ENCODE measurements at regions not wholly inside any gene's neighbourhood (a gene's known extent, or its start where the extent isn't known, plus 50 kb on each side); places are given as distances from the start of the nearest gene placed in this dataset.

DNA sequence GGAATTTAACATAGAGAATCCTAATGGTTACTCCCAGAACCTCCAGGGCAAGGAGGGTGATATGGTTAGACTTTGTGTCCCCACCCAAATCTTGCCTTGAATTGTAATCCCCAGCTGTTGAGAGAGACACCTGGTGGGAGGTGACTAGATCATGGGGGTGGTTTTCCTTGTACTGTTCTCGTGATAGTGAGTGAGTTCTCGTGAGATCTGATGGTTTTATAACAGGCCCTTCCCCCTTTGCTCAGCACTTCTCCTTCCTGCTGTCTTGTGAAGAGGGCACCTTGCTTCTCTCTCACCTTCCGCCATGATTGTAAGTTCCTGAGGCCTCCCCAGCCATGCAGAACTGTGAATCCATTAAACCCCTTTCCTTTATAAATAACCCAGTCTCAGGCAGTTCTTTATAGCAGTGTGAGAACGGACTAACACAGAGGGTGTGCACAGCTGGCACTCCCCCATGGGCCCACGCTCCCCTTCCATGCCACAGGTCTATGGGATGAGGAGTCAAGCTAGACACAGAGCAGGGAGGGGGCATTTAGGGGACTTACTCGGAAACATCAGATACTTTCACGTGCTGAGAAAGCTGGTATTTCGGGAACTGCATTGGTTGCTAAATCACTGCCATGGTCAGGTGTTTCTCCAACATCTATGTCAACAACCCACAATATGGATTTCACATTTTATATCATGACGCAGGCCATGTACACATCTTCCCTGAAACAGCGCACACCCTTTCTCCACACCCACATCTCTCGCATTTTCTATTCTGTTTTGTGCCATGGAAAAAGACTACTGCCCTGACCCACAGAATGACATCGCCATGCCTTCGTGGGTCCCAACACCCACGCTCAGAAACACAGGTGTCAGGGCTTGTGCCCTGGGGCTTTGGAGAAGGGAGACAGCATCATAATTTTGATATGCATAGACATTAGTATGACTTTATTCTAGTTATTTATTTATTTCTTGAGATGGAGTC, 199.1 kb upstream of the GSE1 start:
- Mint-ChIP-seq H3K27me3 (no peaks in the 10 kb centered on the region), H3K9me3 (peaks cover 3% of the 10 kb centered on the region), H3K27ac (peak overlapping the region; percentile 63), H3K36me3 (ENCODE audit: low read depth) (no peaks in the 10 kb centered on the region), H3K4me1 (ENCODE audit: low read depth) (peaks cover 18% of the 10 kb centered on the region), H3K4me3 (no peak overlapping the region)

- Mint-ChIP-seq H3K9me3 (peaks cover 3% of the 10 kb centered on the region), H3K27me3 (no peaks in the 10 kb centered on the region), H3K27ac (no peak overlapping the region), H3K4me3 (no peak overlapping the region), H3K36me3 (ENCODE audit: low read depth) (no peaks in the 10 kb centered on the region), H3K4me1 (ENCODE audit: low read depth) (peaks cover 18% of the 10 kb centered on the region)
These were observed 197.7 kb upstream of the GSE1 start for GRCh38 chr16:85415196-85416090.

DNA sequence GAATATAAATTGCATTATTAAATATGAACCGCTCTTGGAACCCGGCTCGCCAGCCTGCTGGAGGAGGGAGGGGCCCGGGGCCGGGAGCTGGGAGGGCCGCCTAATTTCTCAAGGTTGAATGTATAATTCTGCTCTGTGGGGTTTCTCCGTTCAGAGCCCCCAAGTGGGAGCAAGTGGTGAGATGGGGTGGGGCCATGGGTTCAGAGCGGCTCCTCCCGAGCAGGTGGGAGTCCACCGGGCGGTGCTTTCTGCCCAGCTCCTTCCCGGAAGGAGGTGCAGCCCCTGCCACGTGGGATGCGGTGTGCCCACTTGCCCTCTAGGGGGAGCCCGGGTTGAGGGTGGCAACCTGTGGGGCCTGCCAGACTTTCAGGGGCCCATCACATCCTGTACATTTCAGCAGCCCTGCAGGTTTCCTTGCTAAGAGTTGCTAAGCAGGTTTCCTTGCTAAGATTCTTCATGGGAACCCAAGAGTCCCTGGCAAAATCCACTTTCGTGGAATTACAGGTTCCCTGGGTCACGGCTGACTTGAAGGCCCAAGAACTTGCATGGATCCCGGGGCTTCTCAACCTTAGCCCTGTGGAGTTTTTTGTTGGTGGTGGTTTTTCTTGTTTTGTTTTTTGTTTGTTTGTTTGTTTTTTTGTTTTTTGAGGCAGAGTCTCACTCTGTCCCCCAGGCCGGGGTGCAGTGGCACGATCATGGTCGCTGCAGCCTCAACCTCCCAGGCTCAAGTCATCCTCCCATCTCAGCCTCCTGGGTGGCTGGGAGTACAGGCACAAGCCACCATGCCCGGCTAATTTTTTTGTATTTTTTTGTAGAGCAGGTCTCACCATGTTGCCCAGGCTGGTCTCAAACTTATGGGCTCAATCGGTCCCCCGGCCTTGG, 196.7 kb upstream of the GSE1 start:
- Mint-ChIP-seq H3K4me3 (no peak overlapping the region), H3K27ac (no peak overlapping the region)

GRCh38 chr16:85417156-85417860, 195.8 kb upstream of the GSE1 start:
- Mint-ChIP-seq H3K4me1 (ENCODE audit: low read depth) (peaks cover 18% of the 10 kb centered on the region), H3K27me3 (no peaks in the 10 kb centered on the region), H3K27ac (no peak overlapping the region), H3K36me3 (ENCODE audit: low read depth) (no peaks in the 10 kb centered on the region), H3K4me3 (no peak overlapping the region), H3K9me3 (peaks cover 3% of the 10 kb centered on the region)

More for the DNA sequence above, 196.7 kb upstream of the GSE1 start:
- H3K4me1 Mint-ChIP-seq (ENCODE audit: low read depth), result peaks cover 18% of the 10 kb centered on the region
- H3K9me3 Mint-ChIP-seq, result peaks cover 3% of the 10 kb centered on the region
- H3K36me3 Mint-ChIP-seq (ENCODE audit: low read depth), result no peaks in the 10 kb centered on the region
- no peaks in the 10 kb centered on the region for H3K27me3 Mint-ChIP-seq

DNA sequence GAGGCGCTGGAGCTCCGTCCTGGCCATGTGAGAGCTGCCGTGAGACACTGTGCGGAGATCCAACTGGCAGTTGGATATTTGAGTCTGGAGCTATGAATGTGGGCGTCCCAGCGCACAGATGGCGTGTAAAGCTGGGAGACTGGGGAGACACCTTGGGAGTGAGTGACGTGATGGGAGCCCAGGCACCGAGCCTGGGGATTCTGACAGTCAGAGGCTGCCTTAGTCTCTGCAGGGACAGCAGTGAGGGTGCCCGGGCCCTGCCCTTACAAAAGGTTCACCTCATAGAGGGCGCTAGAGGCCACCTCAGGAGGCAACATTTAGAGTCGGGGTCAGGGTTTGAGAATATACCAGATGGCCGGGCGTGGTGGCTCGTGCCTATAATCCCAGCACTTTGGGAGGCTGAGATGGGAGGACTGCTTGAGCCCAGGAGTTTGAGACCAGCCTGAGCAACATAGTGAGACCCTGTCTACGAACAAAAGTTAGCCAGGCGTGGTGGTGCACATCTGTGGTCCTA, 194.1 kb upstream of the GSE1 start:
- no peak overlapping the region for H3K27ac Mint-ChIP-seq

DNA sequence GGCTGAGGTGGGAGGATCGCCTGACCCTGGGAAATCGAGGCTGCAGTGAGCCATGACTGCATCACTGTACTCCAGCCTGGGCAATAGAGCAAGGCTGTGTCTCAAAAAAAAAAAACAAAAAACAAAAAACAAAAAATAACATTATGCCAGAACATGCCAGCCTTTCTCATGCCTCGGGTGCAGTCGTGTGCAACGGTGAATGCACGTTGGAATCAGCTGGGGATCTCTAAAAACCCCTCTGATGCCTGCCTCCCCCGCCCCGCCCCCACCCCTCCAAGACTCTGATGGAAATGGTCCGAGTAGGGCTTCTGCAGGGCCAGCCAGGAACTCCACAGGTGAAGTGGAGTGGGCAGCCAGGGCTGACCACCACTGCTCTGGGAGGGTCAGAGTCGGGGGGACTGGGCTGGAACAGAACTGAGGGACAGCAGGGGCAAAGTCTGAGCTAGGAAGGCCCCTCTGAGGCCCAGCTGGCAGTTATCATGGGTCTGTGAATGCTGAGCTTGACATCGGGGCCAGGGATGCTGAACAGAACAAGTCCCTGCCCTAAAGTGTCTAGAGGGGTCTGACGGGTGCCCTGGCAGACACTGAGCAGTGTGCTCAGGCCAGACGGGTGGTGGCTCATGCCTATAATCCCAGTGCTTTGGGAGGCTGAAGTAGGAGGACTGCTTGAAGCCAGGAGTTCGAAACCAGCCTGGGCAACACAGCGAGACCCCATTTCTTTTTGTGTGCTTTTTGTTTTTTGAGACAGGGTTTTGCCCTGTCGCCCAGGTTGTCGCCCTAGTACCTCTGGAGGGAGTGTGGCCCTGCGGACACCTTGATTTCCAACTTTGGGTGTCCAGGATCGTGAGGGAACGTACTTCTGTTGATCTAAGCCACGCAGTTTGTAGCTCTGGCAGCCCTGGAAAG, 193.4 kb upstream of the GSE1 start:
- H3K4me3 Mint-ChIP-seq, result no peak overlapping the region
- no peaks in the 10 kb centered on the region for H3K36me3 Mint-ChIP-seq (ENCODE audit: low read depth)
- H3K4me1 Mint-ChIP-seq (ENCODE audit: low read depth), result peaks cover 9% of the 10 kb centered on the region
- H3K27ac Mint-ChIP-seq, result no peak overlapping the region
- H3K9me3 Mint-ChIP-seq, result no peaks in the 10 kb centered on the region
- no peaks in the 10 kb centered on the region for H3K27me3 Mint-ChIP-seq

More for the DNA sequence above, 194.1 kb upstream of the GSE1 start:
- H3K9me3 Mint-ChIP-seq, result peaks cover 3% of the 10 kb centered on the region
- no peak overlapping the region for H3K4me3 Mint-ChIP-seq
- H3K4me1 Mint-ChIP-seq (ENCODE audit: low read depth), result peaks cover 14% of the 10 kb centered on the region
- no peaks in the 10 kb centered on the region for H3K27me3 Mint-ChIP-seq
- H3K36me3 Mint-ChIP-seq (ENCODE audit: low read depth), result no peaks in the 10 kb centered on the region

DNA sequence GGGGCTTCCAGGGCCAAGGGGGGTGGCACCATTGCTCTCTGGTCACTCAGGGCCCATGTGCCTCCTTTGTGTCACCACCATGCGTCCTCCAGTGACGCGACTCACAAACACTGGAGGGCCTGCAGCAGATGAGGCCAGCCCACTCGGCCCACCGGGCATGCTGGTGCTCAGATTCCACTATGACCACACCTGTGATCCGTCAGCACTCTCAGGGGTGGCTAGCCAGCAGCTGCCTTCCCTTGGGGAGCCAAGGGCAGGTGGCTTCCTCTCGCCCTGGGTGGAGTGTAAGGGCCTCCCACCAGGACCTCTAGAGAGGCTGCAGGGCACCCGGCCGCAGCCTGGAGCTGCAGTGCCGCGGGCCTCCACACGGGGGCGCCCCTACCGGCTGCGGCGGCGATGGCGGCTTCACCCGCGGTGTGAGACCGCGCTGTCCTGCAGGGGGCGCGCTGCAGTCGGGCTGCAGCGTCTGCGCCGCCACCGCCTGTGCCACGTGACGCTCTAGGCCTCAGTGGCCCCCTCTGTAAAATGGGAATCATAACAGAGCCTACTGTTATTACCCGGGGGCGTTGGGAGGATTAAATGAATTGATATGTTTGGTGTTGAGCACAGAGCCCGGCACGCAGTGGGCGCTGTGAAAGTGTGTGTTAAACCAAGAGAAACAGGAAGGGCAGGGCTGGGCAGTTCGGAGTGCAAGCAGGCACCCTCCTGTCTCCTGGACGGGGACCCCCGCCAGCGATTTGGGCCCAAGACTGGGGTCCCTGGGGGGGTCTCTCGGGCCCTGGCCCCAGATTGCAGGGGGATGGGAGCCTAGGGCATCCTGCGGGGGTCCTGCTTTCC, 192.4 kb upstream of the GSE1 start:
- H3K36me3 Mint-ChIP-seq (ENCODE audit: low read depth), result no peaks in the 10 kb centered on the region

DNA sequence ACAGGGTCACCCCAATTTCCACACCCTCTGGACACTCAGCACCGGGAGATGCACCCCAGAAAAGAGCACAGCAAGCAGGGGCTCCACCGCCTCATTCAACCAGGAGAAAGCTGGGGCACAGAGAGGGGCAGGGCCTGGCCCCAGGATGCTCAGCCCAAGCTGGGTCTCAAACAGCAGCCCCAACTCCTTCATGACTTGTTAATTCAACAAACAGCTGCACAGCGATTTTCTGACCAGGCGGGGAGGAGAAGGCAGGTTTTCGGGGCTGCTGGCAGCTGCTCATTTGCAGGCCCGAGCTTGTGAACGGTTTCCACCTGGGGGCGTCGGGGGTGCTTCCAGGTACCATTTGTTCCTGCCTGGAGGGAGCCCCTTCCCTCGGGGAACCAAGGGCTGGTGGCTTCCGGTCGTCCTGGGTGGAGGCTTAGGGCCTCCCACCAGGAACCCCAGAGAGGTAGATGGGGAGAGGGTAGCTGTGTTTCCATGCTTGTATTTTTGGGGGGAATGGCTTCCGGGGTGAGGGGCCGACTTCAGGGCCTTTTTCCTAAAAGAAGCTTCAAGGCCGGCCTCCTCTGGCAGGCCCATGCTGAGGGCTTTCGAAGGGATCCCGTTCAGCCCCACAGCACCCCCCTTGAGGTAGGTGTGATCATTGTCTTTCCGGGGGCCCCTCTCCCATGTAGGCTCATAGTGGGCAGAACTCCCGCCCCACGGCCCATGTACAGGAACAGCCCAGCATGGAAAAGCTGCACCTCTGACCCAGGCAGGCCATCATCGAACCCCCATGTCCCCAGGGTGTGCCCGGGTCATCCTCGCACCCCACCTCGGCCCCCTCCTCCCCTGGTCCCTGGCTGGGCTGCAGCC, 191.6 kb upstream of the GSE1 start:
- Mint-ChIP-seq H3K36me3 (ENCODE audit: low read depth) (no peaks in the 10 kb centered on the region), H3K27me3 (peaks cover 3% of the 10 kb centered on the region), H3K4me1 (ENCODE audit: low read depth) (no peaks in the 10 kb centered on the region), H3K27ac (no peak overlapping the region), H3K9me3 (no peaks in the 10 kb centered on the region), H3K4me3 (no peak overlapping the region)

More for the DNA sequence above, 192.4 kb upstream of the GSE1 start:
- H3K4me3 Mint-ChIP-seq, result no peak overlapping the region
- H3K9me3 Mint-ChIP-seq, result no peaks in the 10 kb centered on the region
- peaks cover 3% of the 10 kb centered on the region for H3K27me3 Mint-ChIP-seq
- no peak overlapping the region for H3K27ac Mint-ChIP-seq
- H3K4me1 Mint-ChIP-seq (ENCODE audit: low read depth), result peaks cover 4% of the 10 kb centered on the region

DNA sequence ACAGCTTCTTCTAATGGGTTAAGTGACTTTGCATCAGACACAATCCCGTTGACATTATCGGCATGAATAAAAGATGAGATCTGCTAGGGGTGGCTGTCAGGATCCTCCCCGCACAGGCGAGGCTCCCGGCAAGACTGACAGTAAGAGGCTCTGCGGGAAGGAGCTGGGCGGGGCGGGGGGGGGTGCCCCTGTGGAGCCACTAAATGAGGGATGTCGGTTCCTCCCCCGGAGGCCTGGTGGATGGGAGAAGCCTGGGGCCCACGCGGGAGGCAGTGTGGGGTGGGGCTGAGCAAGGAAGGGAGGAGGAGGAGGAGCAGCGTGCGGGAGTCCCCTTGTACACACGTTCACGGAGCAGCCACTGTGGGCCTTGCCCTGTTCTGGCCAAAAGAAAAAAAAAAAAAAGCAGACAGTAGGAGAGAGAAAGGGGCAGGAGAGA, 190.9 kb upstream of the GSE1 start:
- Mint-ChIP-seq H3K36me3 (ENCODE audit: low read depth) (no peaks in the 10 kb centered on the region), H3K4me3 (no peak overlapping the region), H3K27me3 (peaks cover 3% of the 10 kb centered on the region), H3K4me1 (ENCODE audit: low read depth) (no peaks in the 10 kb centered on the region), H3K9me3 (no peaks in the 10 kb centered on the region), H3K27ac (no peak overlapping the region)

- Mint-ChIP-seq H3K4me1 (ENCODE audit: low read depth) (no peaks in the 10 kb centered on the region), H3K4me3 (no peak overlapping the region), H3K27me3 (peaks cover 3% of the 10 kb centered on the region), H3K36me3 (ENCODE audit: low read depth) (no peaks in the 10 kb centered on the region), H3K9me3 (no peaks in the 10 kb centered on the region), H3K27ac (no peak overlapping the region)
These were observed 190.2 kb upstream of the GSE1 start for GRCh38 chr16:85422632-85423550.

- Mint-ChIP-seq H3K4me1 (ENCODE audit: low read depth) (no peaks in the 10 kb centered on the region), H3K9me3 (no peaks in the 10 kb centered on the region), H3K27ac (no peak overlapping the region), H3K4me3 (no peak overlapping the region), H3K36me3 (ENCODE audit: low read depth) (no peaks in the 10 kb centered on the region), H3K27me3 (peaks cover 3% of the 10 kb centered on the region)
These were observed 189.5 kb upstream of the GSE1 start for GRCh38 chr16:85423631-85424030.

Data from stimulated activated naive CD8-positive, alpha-beta T cell treated with anti-CD3 and anti-CD28 coated beads, Interleukin-15, Interleukin-2, amounts not matched to agents 100 ng/mL and 50 ng/mL, for 24 hours (primary cell).